Testis (tissue), 2 donors: ENCODE measurements at regions not wholly inside any gene's neighbourhood (a gene's known extent, or its start where the extent isn't known, plus 50 kb on each side); places are given as distances from the start of the nearest gene placed in this dataset.

Experiments used
- DNase-seq: peaks from one replicate; pipeline ENCODE4 v3.0.0-alpha.2; 2019
- H3K27ac ChIP-seq, 2 donors: fragments of 200-600 bp; sonication (generic); one replicate each; pipeline ENCODE4 v1.5.1; 2019
- H3K27me3 ChIP-seq: fragments of 200-600 bp; sonication (generic); one replicate; pipeline ENCODE4 v1.5.1; 2019
- H3K36me3 ChIP-seq: fragments of 200-600 bp; sonication (generic); one replicate; pipeline ENCODE4 v1.5.1; 2017; ENCODE audit warnings: low read depth; ENCODE audit errors: missing control alignments
- H3K4me1 ChIP-seq: fragments of 200-600 bp; sonication (generic); one replicate; pipeline ENCODE4 v1.5.1; 2019
- H3K4me3 ChIP-seq, 2 donors: fragments of 200-600 bp; sonication (generic); one replicate each; pipeline ENCODE4 v1.5.1; 2017 to 2019
- H3K9me3 ChIP-seq: fragments of 200-600 bp; sonication (generic); one replicate; pipeline ENCODE4 v1.5.1; 2017
- POLR2A ChIP-seq: fragments of 450-650 bp; IDR thresholded peaks from one replicate; pipeline ENCODE4 v1.6.1; 2017; ENCODE audit warnings: antibody characterized with exemption, mild to moderate bottlenecking, moderate library complexity
- WGBS, 2 donors: methylation state at CpG; one replicate each; pipeline ENCODE4 v1.1.5; 2018; 5-methylcytosine and 5-hydroxymethylcytosine counted together
- intact Hi-C: fragments of 100-400 bp; cut with DNase I; formaldehyde crosslinking; loops from one replicate; pipeline ENCODE4 v1.15.1; 2023; ENCODE audit warnings: low total_unique reads
- TF ChIP-seq, protein P1 (sequence below), 3 experiments: fragments of 450-650 bp in 2 of 3; fragments of 200-600 bp in 1 of 3; sonication (generic) in 1 of 3; IDR thresholded peaks; one replicate each; pipeline ENCODE4 v1.5.1; 2016 to 2019; ENCODE audit warnings: antibody characterized with exemption in 3 of 3, mild to moderate bottlenecking in 2 of 3, moderate library complexity in 1 of 3

DNA sequence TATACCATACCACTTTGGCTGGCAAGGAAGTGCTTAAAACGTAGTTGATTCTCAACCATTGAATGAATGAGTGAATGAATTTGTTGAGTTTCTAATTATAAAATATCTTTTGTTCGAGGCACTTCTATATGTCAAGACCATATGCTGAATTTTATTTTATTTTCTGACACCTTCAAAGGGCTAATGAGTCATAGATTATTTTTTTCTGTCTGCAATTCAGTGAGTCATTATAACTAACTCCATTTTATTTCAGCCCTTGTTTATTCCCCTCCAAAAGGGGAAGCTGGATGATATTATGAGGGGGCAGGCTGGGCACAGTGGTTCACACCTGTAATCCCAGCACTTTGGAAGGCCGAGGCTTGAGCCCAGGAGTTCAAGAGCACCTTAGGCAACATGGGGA is 142.4 kb downstream of the P2RY1 start:
- H3K4me3 ChIP-seq = no peak overlapping the region
- H3K27me3 ChIP-seq = no peaks in the 10 kb centered on the region
- DNase-seq = no peak
- no peaks in the 10 kb centered on the region for H3K9me3 ChIP-seq
- no peaks in the 10 kb centered on the region for H3K36me3 ChIP-seq
- TF ChIP-seq, protein P1, sequence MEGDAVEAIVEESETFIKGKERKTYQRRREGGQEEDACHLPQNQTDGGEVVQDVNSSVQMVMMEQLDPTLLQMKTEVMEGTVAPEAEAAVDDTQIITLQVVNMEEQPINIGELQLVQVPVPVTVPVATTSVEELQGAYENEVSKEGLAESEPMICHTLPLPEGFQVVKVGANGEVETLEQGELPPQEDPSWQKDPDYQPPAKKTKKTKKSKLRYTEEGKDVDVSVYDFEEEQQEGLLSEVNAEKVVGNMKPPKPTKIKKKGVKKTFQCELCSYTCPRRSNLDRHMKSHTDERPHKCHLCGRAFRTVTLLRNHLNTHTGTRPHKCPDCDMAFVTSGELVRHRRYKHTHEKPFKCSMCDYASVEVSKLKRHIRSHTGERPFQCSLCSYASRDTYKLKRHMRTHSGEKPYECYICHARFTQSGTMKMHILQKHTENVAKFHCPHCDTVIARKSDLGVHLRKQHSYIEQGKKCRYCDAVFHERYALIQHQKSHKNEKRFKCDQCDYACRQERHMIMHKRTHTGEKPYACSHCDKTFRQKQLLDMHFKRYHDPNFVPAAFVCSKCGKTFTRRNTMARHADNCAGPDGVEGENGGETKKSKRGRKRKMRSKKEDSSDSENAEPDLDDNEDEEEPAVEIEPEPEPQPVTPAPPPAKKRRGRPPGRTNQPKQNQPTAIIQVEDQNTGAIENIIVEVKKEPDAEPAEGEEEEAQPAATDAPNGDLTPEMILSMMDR (IDR thresholded peaks at IDR 0.05) = no peak
- no peak for TF ChIP-seq POLR2A
- no peak overlapping the region for H3K27ac ChIP-seq
- intact Hi-C loops = no loop called here
- H3K4me1 ChIP-seq = no peaks in the 10 kb centered on the region
- 89% methylated on average over 3 of the region's 3 CpGs for WGBS, 2 donors

DNA sequence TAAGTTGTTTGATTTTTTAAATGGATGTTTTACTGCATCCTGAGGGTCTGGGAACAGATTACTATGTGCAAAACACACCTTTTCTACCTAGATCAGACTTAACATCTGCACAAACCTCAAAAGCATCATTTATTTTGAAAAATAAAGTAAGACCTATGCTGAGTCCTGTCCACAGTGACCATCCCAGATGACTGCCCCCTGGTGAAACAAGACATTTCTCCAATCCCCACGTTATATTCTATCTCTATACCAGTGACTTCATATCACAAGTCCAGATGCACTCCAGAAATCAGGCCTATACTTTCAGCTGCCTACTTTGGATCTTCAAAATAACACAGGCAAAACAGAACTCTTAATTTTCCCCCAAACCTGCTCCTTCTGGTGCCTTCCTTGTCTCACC is 143.2 kb downstream of the P2RY1 start:
- no peaks in the 10 kb centered on the region for H3K27me3 ChIP-seq
- WGBS, 2 donors = 68 to 79% methylated on average over 1 of the region's 1 CpG
- TF ChIP-seq, protein P1 (IDR thresholded peaks at IDR 0.05) = no peak
- no peak for TF ChIP-seq POLR2A
- no peaks in the 10 kb centered on the region for H3K36me3 ChIP-seq
- DNase-seq = no peak
- no peak overlapping the region for H3K4me3 ChIP-seq
- intact Hi-C loops = no loop called here
- no peaks in the 10 kb centered on the region for H3K9me3 ChIP-seq
- H3K27ac ChIP-seq = no peak overlapping the region
- no peaks in the 10 kb centered on the region for H3K4me1 ChIP-seq

DNA sequence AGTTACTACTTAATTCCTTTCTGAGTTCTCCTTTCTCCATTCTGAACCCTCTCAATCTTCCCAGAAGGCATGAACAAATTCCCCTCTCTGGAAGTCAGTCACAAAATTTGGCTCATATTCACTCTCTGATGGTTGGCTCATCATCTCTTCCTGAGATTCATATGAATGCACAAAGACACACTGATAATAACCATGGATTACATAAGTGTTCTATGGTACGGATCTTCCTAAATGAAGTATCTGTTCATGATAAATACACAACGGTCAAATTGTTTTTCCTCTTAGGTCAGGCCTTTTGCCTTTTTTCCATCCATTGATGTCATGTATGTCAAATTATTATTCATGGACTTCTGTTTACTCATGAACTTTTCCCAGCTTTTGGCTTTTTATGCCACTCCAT is 162.6 kb downstream of the P2RY1 start:
- 89 to 93% methylated on average over 2 of the region's 2 CpGs for WGBS, 2 donors

DNA sequence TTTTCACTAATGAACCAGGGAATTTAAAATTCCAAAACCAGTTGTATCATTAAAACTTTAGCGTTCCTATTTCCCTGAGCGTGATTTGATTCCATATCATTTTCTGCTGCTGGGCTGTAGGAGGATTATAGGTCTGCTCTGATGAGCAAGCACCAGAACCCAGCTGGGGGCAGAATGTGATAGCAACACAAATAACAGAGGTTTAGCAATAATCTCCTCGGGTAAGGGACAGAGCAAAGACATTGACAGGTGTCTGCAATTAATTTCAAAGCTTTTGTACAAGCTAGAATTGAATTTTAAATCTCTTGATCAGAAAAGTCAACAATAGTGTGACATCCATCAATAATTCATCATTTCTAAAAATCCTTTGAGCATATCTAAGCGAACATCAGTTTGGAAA is 163.4 kb upstream of the RAP2B start:
- DNase-seq = no peak
- no peak overlapping the region for H3K27ac ChIP-seq
- H3K36me3 ChIP-seq = no peaks in the 10 kb centered on the region
- no peak overlapping the region for H3K4me3 ChIP-seq
- H3K27me3 ChIP-seq = no peaks in the 10 kb centered on the region
- 84 to 94% methylated on average over 4 of the region's 4 CpGs for WGBS, 2 donors
- no peaks in the 10 kb centered on the region for H3K9me3 ChIP-seq
- no peaks in the 10 kb centered on the region for H3K4me1 ChIP-seq
- intact Hi-C loops = no loop called here
- TF ChIP-seq, protein P1 (IDR thresholded peaks at IDR 0.05) = no peak
- no peak for TF ChIP-seq POLR2A

More for the DNA sequence above, 162.6 kb downstream of the P2RY1 start:
- intact Hi-C loops = no loop called here
- no peaks in the 10 kb centered on the region for H3K27me3 ChIP-seq
- no peaks in the 10 kb centered on the region for H3K9me3 ChIP-seq
- H3K36me3 ChIP-seq = no peaks in the 10 kb centered on the region
- TF ChIP-seq, protein P1 (IDR thresholded peaks at IDR 0.05) = no peak
- TF ChIP-seq POLR2A = no peak
- H3K27ac ChIP-seq = no peak overlapping the region
- H3K4me3 ChIP-seq = no peak overlapping the region
- no peak for DNase-seq
- no peaks in the 10 kb centered on the region for H3K4me1 ChIP-seq

DNA sequence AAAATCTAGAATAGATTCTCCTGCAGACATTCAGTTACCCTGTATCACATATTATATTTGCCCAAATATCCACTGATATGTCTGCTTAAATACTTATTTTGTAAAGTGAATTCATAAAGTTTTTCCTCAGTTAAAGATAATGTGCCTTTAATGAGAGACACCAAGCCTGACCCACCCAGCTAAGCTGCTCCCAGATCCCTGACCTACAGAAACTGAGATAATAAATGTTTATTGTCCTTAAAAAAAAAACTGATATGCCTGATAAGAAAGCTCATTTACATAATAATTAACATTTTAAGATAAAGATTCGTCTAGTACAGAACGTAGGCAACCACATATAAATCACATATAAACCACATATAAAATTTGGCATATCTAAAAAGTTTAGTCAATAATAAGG is 161.7 kb upstream of the RAP2B start:
- Histone ChIP-seq H3K36me3 (no peaks in the 10 kb centered on the region), H3K27ac (no peak overlapping the region), H3K4me1 (no peaks in the 10 kb centered on the region), H3K9me3 (no peaks in the 10 kb centered on the region), H3K27me3 (no peaks in the 10 kb centered on the region), H3K4me3 (no peak overlapping the region)
- DNase-seq = no peak
- TF ChIP-seq, protein P1 (IDR thresholded peaks at IDR 0.05) = no peak
- TF ChIP-seq POLR2A = no peak
- intact Hi-C loops = no loop called here
- WGBS, 2 donors = 82 to 89% methylated on average over 2 of the region's 2 CpGs
